GM19043 (cell line): ENCODE measurements at regions not wholly inside any gene's neighbourhood (a gene's known extent, or its start where the extent isn't known, plus 50 kb on each side); places are given as distances from the start of the nearest gene placed in this dataset.

Experiments used
- ATAC-seq: cut with Tn5 transposase; IDR thresholded peaks from one replicate; pipeline ENCODE4 v1.9.1; 2021; ENCODE audit warnings: low read depth; ENCODE audit not compliant: unreplicated experiment

- ATAC-seq: no peak
Observed at GRCh38 chr13:111394211-111394922, 73.9 kb downstream of the TEX29 start.

GRCh38 chr13:111395511-111396393 lies 75.3 kb downstream of the TEX29 start:
- ATAC-seq: no peak

- no peak for ATAC-seq
Observed at GRCh38 chr13:111396457-111396856, 76.0 kb downstream of the TEX29 start.

- no peak for ATAC-seq
Observed at GRCh38 chr13:111397202-111397880, 76.9 kb downstream of the TEX29 start.

GRCh38 chr13:111398196-111398595 lies 77.8 kb downstream of the TEX29 start:
- ATAC-seq: no peak

GRCh38 chr13:111398715-111399299 lies 78.4 kb downstream of the TEX29 start:
- ATAC-seq: no peak

- no peak for ATAC-seq
Observed at GRCh38 chr13:111399334-111399733, 78.9 kb downstream of the TEX29 start.

GRCh38 chr13:111399776-111400538 lies 79.5 kb downstream of the TEX29 start:
- no peak for ATAC-seq

- ATAC-seq: no peak
Observed at GRCh38 chr13:111401151-111401550, 80.7 kb downstream of the TEX29 start.

- no peak for ATAC-seq
Observed at GRCh38 chr13:111401755-111402154, 81.3 kb downstream of the TEX29 start.

GRCh38 chr13:111402441-111402840 lies 82.0 kb downstream of the TEX29 start:
- ATAC-seq: no peak

- ATAC-seq: no peak
Observed at GRCh38 chr13:111403266-111403665, 82.8 kb downstream of the TEX29 start.

- ATAC-seq: no peak
Observed at GRCh38 chr13:111404746-111405145, 84.3 kb downstream of the TEX29 start.

- ATAC-seq: no peak
Observed at GRCh38 chr13:111406636-111407035, 86.2 kb downstream of the TEX29 start.

GRCh38 chr13:111407381-111408131 lies 87.1 kb downstream of the TEX29 start:
- no peak for ATAC-seq

- no peak for ATAC-seq
Observed at GRCh38 chr13:111409413-111409812, 89.0 kb downstream of the TEX29 start.

- ATAC-seq: no peak
Observed at GRCh38 chr13:111410232-111411021, 90.0 kb downstream of the TEX29 start.

- ATAC-seq: no peak
Observed at GRCh38 chr13:111411151-111411858, 90.9 kb downstream of the TEX29 start.
